ENCODE measurements at regions not wholly inside any gene's neighbourhood (a gene's known extent, or its start where the extent isn't known, plus 50 kb on each side); places are given as distances from the start of the nearest gene placed in this dataset.
"Not testable (repeated sequence)": the region's sequence is repeated elsewhere in the genome, so short reads cannot be mapped to it uniquely, and the experiment has no call there.

- DNase-seq: no peak
Observed at GRCh38 chr13:62510906-62511655, 1095.4 kb upstream of the PCDH20 start.

DNA sequence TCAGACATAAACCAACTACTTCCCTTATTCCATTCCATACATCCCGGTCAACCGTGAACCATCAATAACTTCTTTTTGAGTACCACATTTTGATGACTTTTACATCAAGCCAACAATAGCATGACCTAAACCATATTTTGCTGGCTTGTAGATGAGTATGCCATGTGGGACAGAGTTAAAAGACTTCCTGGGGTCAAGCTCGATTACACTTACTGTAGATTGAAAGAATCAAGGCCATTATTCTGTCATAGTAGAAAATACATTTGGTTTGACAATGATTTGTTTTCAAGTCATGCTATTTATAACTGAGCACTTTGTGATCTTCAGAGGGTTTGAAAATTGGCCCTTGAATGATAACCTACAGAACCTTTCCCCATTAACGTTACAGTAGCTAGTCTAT is 1086.9 kb upstream of the PCDH20 start:
- no peak for DNase-seq

DNA sequence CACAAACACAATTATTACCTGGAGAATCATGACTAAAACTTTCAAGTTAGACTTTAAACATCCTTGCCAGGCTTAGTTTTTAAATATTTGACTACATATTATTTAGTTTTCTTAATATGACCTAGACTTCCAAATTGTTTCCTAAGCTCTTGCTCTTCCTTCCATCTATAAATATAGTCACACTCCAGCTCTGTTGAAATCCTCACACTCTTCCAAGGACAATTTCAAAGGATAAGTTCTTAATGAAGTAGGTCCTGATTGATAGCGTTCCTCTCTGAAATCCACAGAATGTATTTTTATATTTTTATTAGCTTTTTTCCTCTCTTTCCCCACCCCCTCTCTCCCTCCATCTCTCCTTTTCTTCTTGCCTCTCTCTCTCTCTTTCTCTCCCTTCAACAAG is 1074.1 kb upstream of the PCDH20 start:
- no peak for DNase-seq

- no peak for DNase-seq
Observed at GRCh38 chr13:62483774-62484173, 1068.1 kb upstream of the PCDH20 start.

GRCh38 chr13:62482351-62482750 is 1066.7 kb upstream of the PCDH20 start:
- DNase-seq: no peak

GRCh38 chr13:62473944-62474237 is 1058.2 kb upstream of the PCDH20 start:
- no peak for DNase-seq

DNA sequence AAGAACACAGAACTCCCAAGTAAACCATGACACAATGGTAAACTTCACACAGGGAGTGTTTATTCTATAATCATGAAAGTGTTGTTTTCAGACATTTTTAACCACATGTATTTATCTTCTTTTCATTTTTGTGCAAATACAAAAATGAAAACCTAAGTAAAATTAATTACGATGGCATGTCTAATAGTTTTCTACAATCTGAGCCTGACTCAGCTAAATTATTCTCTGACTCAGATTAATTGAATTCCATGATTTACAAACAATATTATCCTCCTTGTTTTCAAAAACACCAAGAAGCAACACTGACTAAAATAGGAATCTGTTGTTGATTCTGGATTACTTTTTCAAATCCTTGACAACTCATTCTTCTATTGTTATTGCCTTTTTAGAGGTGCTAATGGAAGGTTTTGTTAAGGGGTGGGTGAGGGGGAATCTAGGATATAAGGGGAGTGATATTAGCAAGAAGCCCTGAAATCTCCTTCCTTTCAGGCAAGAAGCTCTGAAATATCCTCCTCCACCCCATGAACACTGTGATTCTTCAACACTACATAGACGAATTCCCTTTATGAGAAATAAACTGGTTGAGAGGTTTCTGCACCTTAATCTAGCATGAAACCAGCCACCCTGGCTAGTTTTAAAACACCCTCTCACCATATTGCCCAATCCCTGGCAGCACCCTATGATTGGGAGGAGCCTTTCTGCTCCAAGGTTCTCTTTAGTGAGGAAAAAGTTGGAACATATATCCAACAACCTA is 1057.7 kb upstream of the PCDH20 start:
- no peak for DNase-seq

- DNase-seq: no peak
Observed at GRCh38 chr13:62453761-62454160, 1038.1 kb upstream of the PCDH20 start.

GRCh38 chr13:62450759-62451158 is 1035.1 kb upstream of the PCDH20 start:
- DNase-seq: no peak

GRCh38 chr13:62447771-62448382 is 1032.2 kb upstream of the PCDH20 start:
- not testable (repeated sequence) for DNase-seq

- no peak for DNase-seq
Observed at GRCh38 chr13:62444805-62445204, 1029.2 kb upstream of the PCDH20 start.

DNA sequence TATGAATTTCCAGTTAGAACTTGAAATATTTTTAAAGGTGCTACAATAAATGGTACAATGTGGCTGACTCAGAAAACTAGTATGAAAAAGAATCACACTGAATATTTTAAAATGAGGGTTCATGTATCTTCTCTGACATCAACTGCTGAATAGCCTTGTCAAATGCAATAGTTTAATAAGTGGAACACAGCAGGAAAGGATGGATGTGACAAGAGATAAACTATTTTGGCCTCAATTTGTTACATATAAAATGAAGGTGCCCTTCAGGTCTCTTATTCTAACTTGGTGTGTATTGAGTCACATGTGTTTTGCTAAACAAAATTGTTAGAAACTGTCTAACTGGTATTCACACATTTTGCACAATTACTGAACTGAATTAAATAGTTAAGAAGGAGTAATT is 1018.4 kb upstream of the PCDH20 start:
- no peak for DNase-seq

GRCh38 chr13:62433660-62434059 is 1018.0 kb upstream of the PCDH20 start:
- no peak for DNase-seq

DNA sequence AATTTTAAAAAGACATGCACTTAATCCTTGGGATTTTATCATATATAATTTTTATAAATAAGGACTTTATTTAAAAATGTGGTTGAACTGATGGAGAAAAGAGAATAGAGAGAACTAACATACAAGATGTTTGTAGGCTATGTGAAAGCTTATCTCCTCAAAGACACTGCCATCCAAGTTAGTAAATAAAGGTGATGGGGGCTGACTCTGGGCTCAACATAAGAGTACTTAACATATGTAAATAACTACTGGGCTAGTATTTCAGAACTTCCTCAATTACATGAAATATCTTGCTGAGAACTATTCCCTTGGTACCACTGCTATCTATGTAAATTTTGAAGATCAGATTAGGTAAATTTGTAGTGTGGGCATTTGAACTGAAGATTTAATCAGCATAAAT is 1017.3 kb upstream of the PCDH20 start:
- no peak for DNase-seq

- DNase-seq: no peak
Observed at GRCh38 chr13:62432295-62432694, 1016.6 kb upstream of the PCDH20 start.

- no peak for DNase-seq
Observed at GRCh38 chr13:62431852-62432251, 1016.2 kb upstream of the PCDH20 start.

DNA sequence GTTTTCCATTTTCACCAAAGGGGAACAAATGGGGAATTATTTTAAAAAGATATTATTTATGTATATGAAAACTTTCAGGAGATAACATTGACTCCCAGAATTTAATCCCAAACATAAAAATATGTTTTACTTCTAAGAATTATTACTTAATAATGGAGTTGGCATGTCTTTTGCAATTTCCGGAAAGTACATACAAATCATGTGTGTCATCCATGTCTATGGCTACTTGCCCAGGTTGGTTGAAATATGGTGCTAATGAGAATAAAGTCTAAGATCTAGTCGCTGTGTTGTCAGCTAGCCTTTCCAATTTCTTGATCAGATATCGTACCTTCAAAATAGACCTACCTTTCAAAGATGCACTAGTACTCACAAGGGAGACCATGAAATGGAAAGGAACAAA is 1003.2 kb upstream of the PCDH20 start:
- no peak for DNase-seq

- DNase-seq: no peak
Observed at GRCh38 chr13:62418376-62418775, 1002.7 kb upstream of the PCDH20 start.

DNA sequence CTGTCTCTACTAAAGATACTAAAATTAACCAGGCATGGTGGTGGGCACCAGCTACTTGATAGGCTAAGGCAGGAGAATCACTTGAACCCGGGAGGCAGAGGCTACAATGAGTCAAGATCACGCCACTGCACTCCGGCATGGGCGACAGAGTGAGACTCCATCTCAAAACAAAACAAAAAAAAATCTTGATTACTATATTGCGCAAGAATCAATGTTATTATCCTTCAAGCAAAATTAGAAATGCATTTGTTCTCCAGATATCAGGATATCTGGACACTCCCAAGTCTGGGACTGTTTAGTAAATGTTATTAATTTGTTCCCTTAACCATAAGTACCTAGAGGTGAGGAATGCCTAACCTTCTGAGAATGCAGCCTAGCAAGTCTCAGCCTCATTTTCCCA is 992.2 kb upstream of the PCDH20 start:
- DNase-seq: no peak

DNA sequence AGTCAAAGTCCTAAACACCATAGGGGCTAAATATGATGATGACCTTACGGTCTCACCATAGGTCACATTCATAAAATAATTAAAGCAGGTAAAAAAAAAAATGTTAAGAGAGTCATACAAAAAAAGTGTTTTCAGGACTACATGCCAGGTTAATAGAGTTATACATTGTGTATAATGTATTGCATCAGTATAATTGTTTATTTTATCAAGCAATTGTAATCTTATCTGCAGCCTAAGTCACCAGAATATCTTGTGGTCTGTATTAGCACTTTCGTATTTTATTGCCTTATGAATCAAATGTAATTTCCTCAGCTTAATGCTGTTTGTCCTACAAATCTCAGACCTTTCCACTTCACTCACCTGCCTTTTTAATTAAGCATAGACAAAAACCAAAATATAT is 972.9 kb upstream of the PCDH20 start:
- DNase-seq: no peak

- no peak for DNase-seq
Observed at GRCh38 chr13:62387647-62388046, 972.0 kb upstream of the PCDH20 start.

- not testable (repeated sequence) for DNase-seq
Observed at GRCh38 chr13:62379241-62379640, 963.6 kb upstream of the PCDH20 start.

GRCh38 chr13:62377838-62378237 is 962.2 kb upstream of the PCDH20 start:
- no peak for DNase-seq

- no peak for DNase-seq
Observed at GRCh38 chr13:62375653-62376052, 960.0 kb upstream of the PCDH20 start.

All from amniotic stem cell (primary cell).